Fibroblast of lung (primary cell): ENCODE measurements at regions not wholly inside any gene's neighbourhood (a gene's known extent, or its start where the extent isn't known, plus 50 kb on each side); places are given as distances from the start of the nearest gene placed in this dataset.

Source experiments
- EZH2 ChIP-seq: IDR thresholded peaks from 2 replicates; pipeline ENCODE4 v1.5.1; 2012; ENCODE audit warnings: low read length, control low read depth, mild to moderate bottlenecking; ENCODE audit errors: missing control alignments
- TF ChIP-seq, protein P1 (sequence below), 2 donors: IDR thresholded peaks in 1 of 2; conservative IDR thresholded peaks in 1 of 2; 1 replicate in 1 of 2; 2 replicates in 1 of 2; pipeline ENCODE4 v1.5.1; 2011 to 2012; ENCODE audit warnings: low read length in 2 of 2, control low read depth in 1 of 2, inconsistent platforms in 1 of 2, low read depth in 1 of 2, mild to moderate bottlenecking in 1 of 2

DNA sequence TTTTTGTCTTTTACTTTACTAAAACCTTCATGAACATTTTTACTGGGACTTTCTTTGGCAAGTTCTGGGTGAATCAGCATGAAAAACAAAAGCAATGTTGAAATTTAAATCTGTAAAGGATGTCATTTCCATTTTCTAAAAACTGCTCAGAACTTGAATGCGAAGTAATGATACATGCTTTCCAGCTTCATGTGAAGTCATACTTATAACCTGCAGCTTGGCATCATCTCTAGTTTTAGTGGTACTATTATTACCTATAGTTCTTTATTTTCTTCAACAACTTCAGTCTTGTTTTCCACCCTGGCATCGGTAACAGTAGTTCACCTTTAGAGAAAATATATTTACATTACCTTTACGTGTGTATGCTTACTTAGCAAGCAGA, 421.4 kb upstream of the DIPK2B start:
- TF ChIP-seq, protein P1, sequence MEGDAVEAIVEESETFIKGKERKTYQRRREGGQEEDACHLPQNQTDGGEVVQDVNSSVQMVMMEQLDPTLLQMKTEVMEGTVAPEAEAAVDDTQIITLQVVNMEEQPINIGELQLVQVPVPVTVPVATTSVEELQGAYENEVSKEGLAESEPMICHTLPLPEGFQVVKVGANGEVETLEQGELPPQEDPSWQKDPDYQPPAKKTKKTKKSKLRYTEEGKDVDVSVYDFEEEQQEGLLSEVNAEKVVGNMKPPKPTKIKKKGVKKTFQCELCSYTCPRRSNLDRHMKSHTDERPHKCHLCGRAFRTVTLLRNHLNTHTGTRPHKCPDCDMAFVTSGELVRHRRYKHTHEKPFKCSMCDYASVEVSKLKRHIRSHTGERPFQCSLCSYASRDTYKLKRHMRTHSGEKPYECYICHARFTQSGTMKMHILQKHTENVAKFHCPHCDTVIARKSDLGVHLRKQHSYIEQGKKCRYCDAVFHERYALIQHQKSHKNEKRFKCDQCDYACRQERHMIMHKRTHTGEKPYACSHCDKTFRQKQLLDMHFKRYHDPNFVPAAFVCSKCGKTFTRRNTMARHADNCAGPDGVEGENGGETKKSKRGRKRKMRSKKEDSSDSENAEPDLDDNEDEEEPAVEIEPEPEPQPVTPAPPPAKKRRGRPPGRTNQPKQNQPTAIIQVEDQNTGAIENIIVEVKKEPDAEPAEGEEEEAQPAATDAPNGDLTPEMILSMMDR (conservative IDR thresholded peaks at IDR 0.05 in 1 of 2, IDR thresholded peaks at IDR 0.05 in 1 of 2; ENCODE audit: low read depth in 1 of 2, low read length in 2 of 2), result no peak
- no peak for TF ChIP-seq EZH2
